Mammary epithelial cell (primary cell): ENCODE measurements at regions not wholly inside any gene's neighbourhood (a gene's known extent, or its start where the extent isn't known, plus 50 kb on each side); places are given as distances from the start of the nearest gene placed in this dataset.

Experiments used
- EZH2 ChIP-seq: IDR thresholded peaks from 2 replicates; pipeline ENCODE4 v1.6.1; 2012; ENCODE audit warnings: low read length, inconsistent platforms, borderline replicate concordance
- TF ChIP-seq, protein P1 (sequence below), 2 donors: IDR thresholded peaks in 1 of 2; conservative IDR thresholded peaks in 1 of 2; 2 replicates each; pipeline ENCODE4 v1.5.1; 2011 to 2012; ENCODE audit warnings: inconsistent platforms in 2 of 2, low read length in 2 of 2, mild to moderate bottlenecking in 2 of 2, control low read depth in 1 of 2, low read depth in 1 of 2; ENCODE audit not compliant: insufficient read depth in 1 of 2; ENCODE audit errors: extremely low read depth in 1 of 2

DNA sequence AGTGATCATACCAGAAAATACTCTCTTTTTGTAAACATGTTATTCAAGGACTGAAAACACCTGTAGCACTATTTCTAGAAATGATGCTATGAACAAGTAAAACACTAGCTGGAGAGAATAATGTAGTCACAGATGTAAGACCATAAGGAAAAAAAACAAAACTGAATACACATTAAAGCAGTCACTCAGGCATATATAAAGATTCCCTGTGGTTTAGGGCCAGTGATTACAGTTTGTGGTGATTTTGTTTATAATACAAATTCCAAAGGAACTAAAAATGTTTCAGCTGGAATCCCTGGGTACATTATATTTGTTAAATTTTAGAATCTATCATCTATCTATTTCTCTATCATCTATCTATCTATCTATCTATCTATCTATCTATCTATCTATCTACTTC, 777.8 kb upstream of the FRG1 start:
- TF ChIP-seq, protein P1, sequence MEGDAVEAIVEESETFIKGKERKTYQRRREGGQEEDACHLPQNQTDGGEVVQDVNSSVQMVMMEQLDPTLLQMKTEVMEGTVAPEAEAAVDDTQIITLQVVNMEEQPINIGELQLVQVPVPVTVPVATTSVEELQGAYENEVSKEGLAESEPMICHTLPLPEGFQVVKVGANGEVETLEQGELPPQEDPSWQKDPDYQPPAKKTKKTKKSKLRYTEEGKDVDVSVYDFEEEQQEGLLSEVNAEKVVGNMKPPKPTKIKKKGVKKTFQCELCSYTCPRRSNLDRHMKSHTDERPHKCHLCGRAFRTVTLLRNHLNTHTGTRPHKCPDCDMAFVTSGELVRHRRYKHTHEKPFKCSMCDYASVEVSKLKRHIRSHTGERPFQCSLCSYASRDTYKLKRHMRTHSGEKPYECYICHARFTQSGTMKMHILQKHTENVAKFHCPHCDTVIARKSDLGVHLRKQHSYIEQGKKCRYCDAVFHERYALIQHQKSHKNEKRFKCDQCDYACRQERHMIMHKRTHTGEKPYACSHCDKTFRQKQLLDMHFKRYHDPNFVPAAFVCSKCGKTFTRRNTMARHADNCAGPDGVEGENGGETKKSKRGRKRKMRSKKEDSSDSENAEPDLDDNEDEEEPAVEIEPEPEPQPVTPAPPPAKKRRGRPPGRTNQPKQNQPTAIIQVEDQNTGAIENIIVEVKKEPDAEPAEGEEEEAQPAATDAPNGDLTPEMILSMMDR (conservative IDR thresholded peaks at IDR 0.05 in 1 of 2, IDR thresholded peaks at IDR 0.05 in 1 of 2; ENCODE audit: extremely low read depth in 1 of 2, insufficient read depth in 1 of 2, low read depth in 1 of 2, low read length in 2 of 2), result no peak
- no peak for TF ChIP-seq EZH2
